ENCODE measurements at regions not wholly inside any gene's neighbourhood (a gene's known extent, or its start where the extent isn't known, plus 50 kb on each side); places are given as distances from the start of the nearest gene placed in this dataset.

DNA sequence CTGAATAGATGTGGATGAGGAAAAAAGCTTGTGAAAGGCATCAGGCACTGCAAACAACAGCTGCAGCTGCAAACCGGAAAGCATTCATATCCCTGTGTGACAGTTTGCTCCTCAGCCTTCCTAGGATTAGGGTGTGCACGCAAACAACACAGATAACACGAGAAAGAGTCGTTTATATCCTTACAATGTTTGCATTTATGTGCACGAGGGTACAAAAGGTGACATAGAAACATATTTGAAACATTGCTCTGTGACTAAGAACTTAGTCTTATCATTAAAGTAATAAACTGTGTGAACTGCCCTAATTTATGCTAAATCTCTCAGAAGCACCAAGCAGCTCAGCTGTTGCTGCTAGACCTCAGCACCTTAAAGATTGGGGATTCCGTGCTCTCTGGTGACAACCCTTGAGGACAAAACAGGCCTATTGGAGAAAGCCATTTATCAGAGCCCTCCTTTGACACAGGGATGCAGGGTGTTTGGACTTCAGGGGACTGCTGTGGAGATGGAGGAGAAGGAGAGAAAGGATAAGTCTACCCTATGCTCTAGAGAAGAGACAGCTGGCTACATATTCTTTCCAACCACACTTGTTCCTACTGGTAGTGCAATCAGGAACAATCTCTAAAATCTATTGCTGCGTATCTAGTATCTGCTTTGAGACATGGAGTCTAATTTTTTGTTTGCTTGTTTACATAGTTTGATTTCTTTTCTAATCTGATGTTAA lies 176.2 kb downstream of the GNAT3 start:
- ChIA-PET CTCF (interaction anchor here (0.6 to 1.4 kb wide), 3 partner anchors 10 to 201 kb away, joined by 3 to 4 read pairs (median 3); partner anchors contain the start of gene GNAI1), POLR2A (interaction anchor here (0.6 kb wide), 1 partner anchor 554 kb away, joined by 3 read pairs; no protein-coding TSS in a partner anchor)
- Mint-ChIP-seq H3K9me3 (no peaks in the 10 kb centered on the region), H3K4me3 (no peak overlapping the region), H3K4me1 (no peaks in the 10 kb centered on the region), H3K27me3 (ENCODE audit: low read depth) (no peaks in the 10 kb centered on the region), H3K27ac (no peak overlapping the region), H3K36me3 (no peaks in the 10 kb centered on the region)
- ATAC-seq = no peak
- DNase-seq (ENCODE audit: low spot score) = no peak
- TF ChIP-seq, protein P1, sequence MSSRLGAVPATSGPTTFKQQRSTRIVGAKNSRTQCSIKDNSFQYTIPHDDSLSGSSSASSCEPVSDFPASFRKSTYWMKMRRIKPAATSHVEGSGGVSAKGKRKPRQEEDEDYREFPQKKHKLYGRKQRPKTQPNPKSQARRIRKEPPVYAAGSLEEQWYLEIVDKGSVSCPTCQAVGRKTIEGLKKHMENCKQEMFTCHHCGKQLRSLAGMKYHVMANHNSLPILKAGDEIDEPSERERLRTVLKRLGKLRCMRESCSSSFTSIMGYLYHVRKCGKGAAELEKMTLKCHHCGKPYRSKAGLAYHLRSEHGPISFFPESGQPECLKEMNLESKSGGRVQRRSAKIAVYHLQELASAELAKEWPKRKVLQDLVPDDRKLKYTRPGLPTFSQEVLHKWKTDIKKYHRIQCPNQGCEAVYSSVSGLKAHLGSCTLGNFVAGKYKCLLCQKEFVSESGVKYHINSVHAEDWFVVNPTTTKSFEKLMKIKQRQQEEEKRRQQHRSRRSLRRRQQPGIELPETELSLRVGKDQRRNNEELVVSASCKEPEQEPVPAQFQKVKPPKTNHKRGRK (CRISPR knock-in tag; IDR thresholded peaks at IDR 0.05; ENCODE audit: borderline replicate concordance) = no peak
- TF ChIP-seq, protein P2, sequence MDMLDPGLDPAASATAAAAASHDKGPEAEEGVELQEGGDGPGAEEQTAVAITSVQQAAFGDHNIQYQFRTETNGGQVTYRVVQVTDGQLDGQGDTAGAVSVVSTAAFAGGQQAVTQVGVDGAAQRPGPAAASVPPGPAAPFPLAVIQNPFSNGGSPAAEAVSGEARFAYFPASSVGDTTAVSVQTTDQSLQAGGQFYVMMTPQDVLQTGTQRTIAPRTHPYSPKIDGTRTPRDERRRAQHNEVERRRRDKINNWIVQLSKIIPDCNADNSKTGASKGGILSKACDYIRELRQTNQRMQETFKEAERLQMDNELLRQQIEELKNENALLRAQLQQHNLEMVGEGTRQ (CRISPR knock-in tag; IDR thresholded peaks at IDR 0.05) = no peak
- TF ChIP-seq, protein P3, sequence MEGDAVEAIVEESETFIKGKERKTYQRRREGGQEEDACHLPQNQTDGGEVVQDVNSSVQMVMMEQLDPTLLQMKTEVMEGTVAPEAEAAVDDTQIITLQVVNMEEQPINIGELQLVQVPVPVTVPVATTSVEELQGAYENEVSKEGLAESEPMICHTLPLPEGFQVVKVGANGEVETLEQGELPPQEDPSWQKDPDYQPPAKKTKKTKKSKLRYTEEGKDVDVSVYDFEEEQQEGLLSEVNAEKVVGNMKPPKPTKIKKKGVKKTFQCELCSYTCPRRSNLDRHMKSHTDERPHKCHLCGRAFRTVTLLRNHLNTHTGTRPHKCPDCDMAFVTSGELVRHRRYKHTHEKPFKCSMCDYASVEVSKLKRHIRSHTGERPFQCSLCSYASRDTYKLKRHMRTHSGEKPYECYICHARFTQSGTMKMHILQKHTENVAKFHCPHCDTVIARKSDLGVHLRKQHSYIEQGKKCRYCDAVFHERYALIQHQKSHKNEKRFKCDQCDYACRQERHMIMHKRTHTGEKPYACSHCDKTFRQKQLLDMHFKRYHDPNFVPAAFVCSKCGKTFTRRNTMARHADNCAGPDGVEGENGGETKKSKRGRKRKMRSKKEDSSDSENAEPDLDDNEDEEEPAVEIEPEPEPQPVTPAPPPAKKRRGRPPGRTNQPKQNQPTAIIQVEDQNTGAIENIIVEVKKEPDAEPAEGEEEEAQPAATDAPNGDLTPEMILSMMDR (IDR thresholded peaks at IDR 0.05) = no peak
- TF ChIP-seq ESRRA (CRISPR knock-in tag; IDR thresholded peaks at IDR 0.05; ENCODE audit: borderline replicate concordance) (no peak), NFATC4 (CRISPR knock-in tag; IDR thresholded peaks at IDR 0.05) (no peak), RORB (CRISPR knock-in tag; IDR thresholded peaks at IDR 0.05) (no peak), SOX15 (CRISPR knock-in tag; IDR thresholded peaks at IDR 0.05) (no peak), KAT7 (CRISPR knock-in tag; IDR thresholded peaks at IDR 0.05; ENCODE audit: borderline replicate concordance) (no peak), ZNF671 (CRISPR knock-in tag; IDR thresholded peaks at IDR 0.05) (no peak), FOXK1 (CRISPR knock-in tag; IDR thresholded peaks at IDR 0.05) (no peak), HMGA2 (CRISPR knock-in tag; IDR thresholded peaks at IDR 0.05) (no peak)
- TF ChIP-seq, protein P4, sequence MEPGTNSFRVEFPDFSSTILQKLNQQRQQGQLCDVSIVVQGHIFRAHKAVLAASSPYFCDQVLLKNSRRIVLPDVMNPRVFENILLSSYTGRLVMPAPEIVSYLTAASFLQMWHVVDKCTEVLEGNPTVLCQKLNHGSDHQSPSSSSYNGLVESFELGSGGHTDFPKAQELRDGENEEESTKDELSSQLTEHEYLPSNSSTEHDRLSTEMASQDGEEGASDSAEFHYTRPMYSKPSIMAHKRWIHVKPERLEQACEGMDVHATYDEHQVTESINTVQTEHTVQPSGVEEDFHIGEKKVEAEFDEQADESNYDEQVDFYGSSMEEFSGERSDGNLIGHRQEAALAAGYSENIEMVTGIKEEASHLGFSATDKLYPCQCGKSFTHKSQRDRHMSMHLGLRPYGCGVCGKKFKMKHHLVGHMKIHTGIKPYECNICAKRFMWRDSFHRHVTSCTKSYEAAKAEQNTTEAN (CRISPR knock-in tag; IDR thresholded peaks at IDR 0.05) = no peak
- TF ChIP-seq, protein P5, sequence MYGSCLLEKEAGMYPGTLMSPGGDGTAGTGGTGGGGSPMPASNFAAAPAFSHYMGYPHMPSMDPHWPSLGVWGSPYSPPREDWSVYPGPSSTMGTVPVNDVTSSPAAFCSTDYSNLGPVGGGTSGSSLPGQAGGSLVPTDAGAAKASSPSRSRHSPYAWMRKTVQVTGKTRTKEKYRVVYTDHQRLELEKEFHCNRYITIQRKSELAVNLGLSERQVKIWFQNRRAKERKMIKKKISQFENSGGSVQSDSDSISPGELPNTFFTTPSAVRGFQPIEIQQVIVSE (CRISPR knock-in tag; IDR thresholded peaks at IDR 0.05; ENCODE audit: borderline replicate concordance) = no peak
- TF ChIP-seq, protein P6, sequence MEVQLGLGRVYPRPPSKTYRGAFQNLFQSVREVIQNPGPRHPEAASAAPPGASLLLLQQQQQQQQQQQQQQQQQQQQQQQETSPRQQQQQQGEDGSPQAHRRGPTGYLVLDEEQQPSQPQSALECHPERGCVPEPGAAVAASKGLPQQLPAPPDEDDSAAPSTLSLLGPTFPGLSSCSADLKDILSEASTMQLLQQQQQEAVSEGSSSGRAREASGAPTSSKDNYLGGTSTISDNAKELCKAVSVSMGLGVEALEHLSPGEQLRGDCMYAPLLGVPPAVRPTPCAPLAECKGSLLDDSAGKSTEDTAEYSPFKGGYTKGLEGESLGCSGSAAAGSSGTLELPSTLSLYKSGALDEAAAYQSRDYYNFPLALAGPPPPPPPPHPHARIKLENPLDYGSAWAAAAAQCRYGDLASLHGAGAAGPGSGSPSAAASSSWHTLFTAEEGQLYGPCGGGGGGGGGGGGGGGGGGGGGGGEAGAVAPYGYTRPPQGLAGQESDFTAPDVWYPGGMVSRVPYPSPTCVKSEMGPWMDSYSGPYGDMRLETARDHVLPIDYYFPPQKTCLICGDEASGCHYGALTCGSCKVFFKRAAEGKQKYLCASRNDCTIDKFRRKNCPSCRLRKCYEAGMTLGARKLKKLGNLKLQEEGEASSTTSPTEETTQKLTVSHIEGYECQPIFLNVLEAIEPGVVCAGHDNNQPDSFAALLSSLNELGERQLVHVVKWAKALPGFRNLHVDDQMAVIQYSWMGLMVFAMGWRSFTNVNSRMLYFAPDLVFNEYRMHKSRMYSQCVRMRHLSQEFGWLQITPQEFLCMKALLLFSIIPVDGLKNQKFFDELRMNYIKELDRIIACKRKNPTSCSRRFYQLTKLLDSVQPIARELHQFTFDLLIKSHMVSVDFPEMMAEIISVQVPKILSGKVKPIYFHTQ (CRISPR knock-in tag; IDR thresholded peaks at IDR 0.05) = no peak
- TF ChIP-seq, protein P7, sequence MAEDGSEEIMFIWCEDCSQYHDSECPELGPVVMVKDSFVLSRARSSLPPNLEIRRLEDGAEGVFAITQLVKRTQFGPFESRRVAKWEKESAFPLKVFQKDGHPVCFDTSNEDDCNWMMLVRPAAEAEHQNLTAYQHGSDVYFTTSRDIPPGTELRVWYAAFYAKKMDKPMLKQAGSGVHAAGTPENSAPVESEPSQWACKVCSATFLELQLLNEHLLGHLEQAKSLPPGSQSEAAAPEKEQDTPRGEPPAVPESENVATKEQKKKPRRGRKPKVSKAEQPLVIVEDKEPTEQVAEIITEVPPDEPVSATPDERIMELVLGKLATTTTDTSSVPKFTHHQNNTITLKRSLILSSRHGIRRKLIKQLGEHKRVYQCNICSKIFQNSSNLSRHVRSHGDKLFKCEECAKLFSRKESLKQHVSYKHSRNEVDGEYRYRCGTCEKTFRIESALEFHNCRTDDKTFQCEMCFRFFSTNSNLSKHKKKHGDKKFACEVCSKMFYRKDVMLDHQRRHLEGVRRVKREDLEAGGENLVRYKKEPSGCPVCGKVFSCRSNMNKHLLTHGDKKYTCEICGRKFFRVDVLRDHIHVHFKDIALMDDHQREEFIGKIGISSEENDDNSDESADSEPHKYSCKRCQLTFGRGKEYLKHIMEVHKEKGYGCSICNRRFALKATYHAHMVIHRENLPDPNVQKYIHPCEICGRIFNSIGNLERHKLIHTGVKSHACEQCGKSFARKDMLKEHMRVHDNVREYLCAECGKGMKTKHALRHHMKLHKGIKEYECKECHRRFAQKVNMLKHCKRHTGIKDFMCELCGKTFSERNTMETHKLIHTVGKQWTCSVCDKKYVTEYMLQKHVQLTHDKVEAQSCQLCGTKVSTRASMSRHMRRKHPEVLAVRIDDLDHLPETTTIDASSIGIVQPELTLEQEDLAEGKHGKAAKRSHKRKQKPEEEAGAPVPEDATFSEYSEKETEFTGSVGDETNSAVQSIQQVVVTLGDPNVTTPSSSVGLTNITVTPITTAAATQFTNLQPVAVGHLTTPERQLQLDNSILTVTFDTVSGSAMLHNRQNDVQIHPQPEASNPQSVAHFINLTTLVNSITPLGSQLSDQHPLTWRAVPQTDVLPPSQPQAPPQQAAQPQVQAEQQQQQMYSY (CRISPR knock-in tag; IDR thresholded peaks at IDR 0.05) = no peak
- TF ChIP-seq, protein P8, sequence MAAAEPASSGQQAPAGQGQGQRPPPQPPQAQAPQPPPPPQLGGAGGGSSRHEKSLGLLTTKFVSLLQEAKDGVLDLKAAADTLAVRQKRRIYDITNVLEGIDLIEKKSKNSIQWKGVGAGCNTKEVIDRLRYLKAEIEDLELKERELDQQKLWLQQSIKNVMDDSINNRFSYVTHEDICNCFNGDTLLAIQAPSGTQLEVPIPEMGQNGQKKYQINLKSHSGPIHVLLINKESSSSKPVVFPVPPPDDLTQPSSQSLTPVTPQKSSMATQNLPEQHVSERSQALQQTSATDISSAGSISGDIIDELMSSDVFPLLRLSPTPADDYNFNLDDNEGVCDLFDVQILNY (CRISPR knock-in tag; IDR thresholded peaks at IDR 0.05) = no peak
- TF ChIP-seq, protein P9, sequence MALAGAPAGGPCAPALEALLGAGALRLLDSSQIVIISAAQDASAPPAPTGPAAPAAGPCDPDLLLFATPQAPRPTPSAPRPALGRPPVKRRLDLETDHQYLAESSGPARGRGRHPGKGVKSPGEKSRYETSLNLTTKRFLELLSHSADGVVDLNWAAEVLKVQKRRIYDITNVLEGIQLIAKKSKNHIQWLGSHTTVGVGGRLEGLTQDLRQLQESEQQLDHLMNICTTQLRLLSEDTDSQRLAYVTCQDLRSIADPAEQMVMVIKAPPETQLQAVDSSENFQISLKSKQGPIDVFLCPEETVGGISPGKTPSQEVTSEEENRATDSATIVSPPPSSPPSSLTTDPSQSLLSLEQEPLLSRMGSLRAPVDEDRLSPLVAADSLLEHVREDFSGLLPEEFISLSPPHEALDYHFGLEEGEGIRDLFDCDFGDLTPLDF (CRISPR knock-in tag; IDR thresholded peaks at IDR 0.05) = no peak

Measured in WTC11 (cell line).